ENCODE measurements at regions not wholly inside any gene's neighbourhood (a gene's known extent, or its start where the extent isn't known, plus 50 kb on each side); places are given as distances from the start of the nearest gene placed in this dataset.

DNA sequence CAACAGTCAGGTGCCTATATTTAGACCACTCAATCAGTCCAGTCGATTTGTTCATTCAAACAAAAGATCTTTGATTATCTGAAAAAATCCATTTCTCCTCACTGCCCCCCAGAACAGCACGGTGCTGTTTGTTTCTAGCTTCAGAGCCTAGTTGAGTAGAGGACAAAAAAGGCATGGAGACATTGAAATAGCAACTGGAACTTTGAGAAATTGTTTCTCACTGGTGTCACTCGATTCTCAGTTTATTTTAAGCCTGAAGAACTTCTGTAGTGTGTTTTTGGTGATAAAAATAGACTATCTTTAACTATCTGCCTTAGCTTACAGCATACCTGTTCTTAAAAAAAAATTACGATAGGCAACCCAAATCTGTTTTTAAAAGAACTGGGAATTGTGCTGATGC lies 67.1 kb downstream of the ARHGAP35 start:
- no peak overlapping the region for H3K4me3 ChIP-seq
- ATAC-seq, result peak in 3 of 4 donors; percentile 21 to 69 (median 42)
- no peaks in the 10 kb centered on the region for H3K9me3 ChIP-seq
- DNase-seq, result no peak
- TF ChIP-seq CTCF (IDR thresholded peaks at IDR 0.05), result no peak
- H3K27ac ChIP-seq, result peak overlapping the region; percentile 75
- WGBS, 3 donors, result 21 to 30% (median 23%) methylated on average over 4 of the region's 4 CpGs
- intact Hi-C loops (cut with DNase I), result loop anchor here in 1 of 2 donors (5.0 kb wide), 2 partner anchors 49 to 66 kb away; partner anchors contain the start of gene ARHGAP35
- peaks cover 0 to 2% of the 10 kb centered on the region in 2 donors for H3K36me3 ChIP-seq (ENCODE audit: insufficient read depth in 1 of 2, low read depth in 1 of 2)
- no peaks in the 10 kb centered on the region for H3K27me3 ChIP-seq (ENCODE audit: insufficient read depth in 3 of 3, low read length in 2 of 3)
- peaks cover 86% of the 10 kb centered on the region for H3K4me1 ChIP-seq

- Histone ChIP-seq H3K9me3 (no peaks in the 10 kb centered on the region), H3K27me3 (ENCODE audit: insufficient read depth in 3 of 3, low read length in 2 of 3) (no peaks in the 10 kb centered on the region), H3K4me3 (no peak overlapping the region), H3K4me1 (peaks cover 82% of the 10 kb centered on the region), H3K36me3 (ENCODE audit: insufficient read depth in 1 of 2, low read depth in 1 of 2) (no peaks in the 10 kb centered on the region), H3K27ac (peak overlapping the region; percentile 75)
- no peak for TF ChIP-seq CTCF (IDR thresholded peaks at IDR 0.05)
- intact Hi-C loops (cut with DNase I), result loop anchor here in 1 of 2 donors (5.0 kb wide), 2 partner anchors 48 to 67 kb away; partner anchors contain the start of gene ARHGAP35
- WGBS, 3 donors, result 69 to 80% (median 72%) methylated on average over 5 of the region's 5 CpGs
- DNase-seq, result no peak
- ATAC-seq, result no peak
These were observed 68.2 kb downstream of the ARHGAP35 start for GRCh38 chr19:46928951-46929350.

GRCh38 chr19:46931202-46931601 lies 70.4 kb downstream of the ARHGAP35 start:
- H3K9me3 ChIP-seq, result no peaks in the 10 kb centered on the region
- WGBS, 3 donors, result 19 to 27% (median 19%) methylated on average over 5 of the region's 5 CpGs
- H3K27me3 ChIP-seq (ENCODE audit: insufficient read depth in 3 of 3, low read length in 2 of 3), result no peaks in the 10 kb centered on the region
- H3K4me1 ChIP-seq, result peaks cover 63% of the 10 kb centered on the region
- peak overlapping the region; percentile 58 for H3K27ac ChIP-seq
- DNase-seq, result no peak
- H3K36me3 ChIP-seq (ENCODE audit: insufficient read depth in 1 of 2, low read depth in 1 of 2), result no peaks in the 10 kb centered on the region
- no peak overlapping the region for H3K4me3 ChIP-seq
- ATAC-seq, result peak in 1 of 4 donors; percentile 14
- intact Hi-C loops (cut with DNase I), result loop anchor here in 1 of 2 donors (5.0 kb wide), 1 partner anchor 46 kb away; no protein-coding TSS in a partner anchor
- TF ChIP-seq CTCF (IDR thresholded peaks at IDR 0.05), result no peak

DNA sequence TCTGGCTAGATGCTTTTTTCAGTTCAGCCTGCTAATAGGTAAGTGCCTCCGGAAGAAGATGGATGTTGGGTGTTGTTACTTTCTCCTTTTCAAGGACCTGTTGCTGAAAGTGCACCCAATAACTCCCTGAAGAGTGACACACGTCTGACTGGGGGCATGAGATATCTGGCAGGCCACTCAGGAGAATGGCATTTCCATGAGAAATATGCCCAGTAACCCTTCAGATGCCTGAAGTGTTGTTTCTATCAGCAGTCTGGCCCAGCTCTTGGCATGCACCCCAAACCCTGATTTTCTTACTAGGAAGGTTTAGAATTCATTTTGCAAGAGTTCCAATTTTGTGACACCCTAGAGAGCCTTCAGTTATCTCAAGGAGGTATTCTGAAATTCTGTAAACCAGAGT lies 71.5 kb downstream of the ARHGAP35 start:
- Histone ChIP-seq H3K4me3 (no peak overlapping the region), H3K9me3 (no peaks in the 10 kb centered on the region), H3K27me3 (ENCODE audit: insufficient read depth in 3 of 3, low read length in 2 of 3) (no peaks in the 10 kb centered on the region), H3K4me1 (peaks cover 59% of the 10 kb centered on the region), H3K27ac (no peak overlapping the region), H3K36me3 (ENCODE audit: insufficient read depth in 1 of 2, low read depth in 1 of 2) (peaks cover 2 to 3% of the 10 kb centered on the region in 2 donors)
- intact Hi-C loops (cut with DNase I), result loop anchor here in 1 of 2 donors (5.0 kb wide), 1 partner anchor 45 kb away; no protein-coding TSS in a partner anchor
- TF ChIP-seq CTCF (IDR thresholded peaks at IDR 0.05), result no peak
- peak in 1 of 4 donors; percentile 25 for ATAC-seq
- DNase-seq, result no peak
- 38 to 52% (median 49%) methylated on average over 2 of the region's 2 CpGs for WGBS, 3 donors

Data from psoas muscle (tissue), 7 donors.